ENCODE measurements at regions not wholly inside any gene's neighbourhood (a gene's known extent, or its start where the extent isn't known, plus 50 kb on each side); places are given as distances from the start of the nearest gene placed in this dataset.

- no peak for TF ChIP-seq CTCF (IDR thresholded peaks at IDR 0.05)
- no peak for TF ChIP-seq POLR2A (IDR thresholded peaks at IDR 0.05)
- TF ChIP-seq POLR2AphosphoS5 (IDR thresholded peaks at IDR 0.05), result no peak
- no peak for TF ChIP-seq EP300 (IDR thresholded peaks at IDR 0.05)
Measured at GRCh38 chr9:117992006-117992405, 287.8 kb downstream of the TLR4 start.

Data from upper lobe of left lung (tissue), 4 donors.